OCI-M1 (cell line): ENCODE measurements at regions not wholly inside any gene's neighbourhood (a gene's known extent, or its start where the extent isn't known, plus 50 kb on each side); places are given as distances from the start of the nearest gene placed in this dataset.

Source experiments
- DNase-seq: peaks from one replicate; lab custom pipeline; 2025; lab: John Stamatoyannopoulos, UW

DNA sequence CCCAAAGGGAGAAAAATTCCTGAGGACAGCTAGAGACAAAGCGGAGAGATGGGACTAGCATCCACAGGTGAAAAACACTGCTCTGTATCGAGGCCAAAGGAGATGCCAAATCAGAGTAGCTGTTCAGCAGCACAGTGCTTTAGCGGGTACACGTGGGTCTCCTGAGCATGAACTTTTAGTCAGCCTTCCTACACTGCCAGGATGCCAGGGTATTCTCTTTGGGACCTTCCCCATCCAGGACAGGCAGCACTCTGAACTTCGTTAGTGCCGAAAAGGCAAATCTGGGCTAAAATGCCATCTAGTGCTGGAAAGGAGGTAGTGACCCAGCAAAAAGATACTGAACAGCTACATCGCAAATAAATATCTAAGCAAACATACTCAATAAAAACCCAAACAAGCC lies 64.9 kb downstream of the C6orf58 start:
- peak; percentile 63 for DNase-seq
